ENCODE measurements at regions not wholly inside any gene's neighbourhood (a gene's known extent, or its start where the extent isn't known, plus 50 kb on each side); places are given as distances from the start of the nearest gene placed in this dataset.
"Not testable (repeated sequence)": the region's sequence is repeated elsewhere in the genome, so short reads cannot be mapped to it uniquely, and the experiment has no call there.

DNA sequence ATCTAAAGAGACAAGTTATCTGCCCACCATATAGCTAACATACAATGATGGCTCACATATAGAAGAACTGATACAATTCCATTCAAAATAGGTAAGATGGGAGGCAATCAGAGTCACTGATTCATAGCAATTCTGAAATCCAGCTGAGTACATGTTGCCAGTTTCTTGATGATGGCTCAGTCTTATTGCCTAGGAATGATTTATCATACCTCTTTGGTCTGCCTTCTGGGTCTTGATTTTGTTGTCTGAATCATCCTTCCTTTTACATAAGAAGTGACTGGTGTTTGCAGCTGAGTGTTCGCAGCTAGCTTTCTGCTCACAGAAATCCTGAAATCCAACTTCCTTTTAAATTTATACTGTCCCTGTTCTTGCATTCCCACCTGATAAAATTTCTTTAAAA is 463.2 kb upstream of the MGAT4C start:
- no peak overlapping the region for H3K4me3 ChIP-seq (ENCODE audit: low read depth, low read length)

DNA sequence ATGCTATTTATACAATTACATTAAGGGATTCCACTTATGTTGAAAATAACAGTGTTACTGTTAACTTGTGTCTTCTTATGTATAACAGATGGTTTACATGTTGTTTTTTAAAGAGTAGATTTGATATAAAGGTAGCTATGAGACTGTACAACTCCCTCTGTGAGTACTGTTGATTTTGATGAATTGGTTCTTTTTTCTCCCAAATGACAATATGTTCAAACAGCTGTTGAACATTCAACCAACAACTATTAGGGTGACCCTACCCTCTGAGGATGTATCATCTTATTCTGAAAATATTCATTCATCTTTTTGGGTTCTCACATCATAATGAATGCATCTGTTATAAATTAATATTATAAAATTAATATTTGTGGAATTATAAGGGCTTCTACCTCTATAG is 456.9 kb upstream of the MGAT4C start:
- no peak overlapping the region for H3K4me3 ChIP-seq (ENCODE audit: low read depth, low read length)

DNA sequence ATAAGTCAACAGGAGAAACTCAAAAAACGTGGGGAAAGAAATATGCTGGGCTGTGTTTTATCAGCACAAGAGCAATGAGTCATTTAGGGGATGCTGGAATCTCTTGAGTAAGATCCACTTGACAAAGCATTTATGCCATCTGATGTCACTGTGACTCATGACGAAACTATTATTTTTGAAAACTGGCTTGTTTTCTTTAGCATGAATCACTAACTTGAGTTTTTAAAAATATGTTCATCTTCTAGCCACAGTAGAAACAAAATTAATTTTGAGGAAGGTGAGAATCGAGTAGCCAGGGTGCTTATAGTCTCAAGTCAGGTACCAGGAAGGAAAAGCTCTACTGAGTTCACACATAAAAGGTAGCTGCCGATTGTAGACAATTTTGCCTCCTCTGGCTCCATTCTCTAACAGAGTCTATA is 456.2 kb upstream of the MGAT4C start:
- no peak overlapping the region for H3K4me3 ChIP-seq (ENCODE audit: low read depth, low read length)

DNA sequence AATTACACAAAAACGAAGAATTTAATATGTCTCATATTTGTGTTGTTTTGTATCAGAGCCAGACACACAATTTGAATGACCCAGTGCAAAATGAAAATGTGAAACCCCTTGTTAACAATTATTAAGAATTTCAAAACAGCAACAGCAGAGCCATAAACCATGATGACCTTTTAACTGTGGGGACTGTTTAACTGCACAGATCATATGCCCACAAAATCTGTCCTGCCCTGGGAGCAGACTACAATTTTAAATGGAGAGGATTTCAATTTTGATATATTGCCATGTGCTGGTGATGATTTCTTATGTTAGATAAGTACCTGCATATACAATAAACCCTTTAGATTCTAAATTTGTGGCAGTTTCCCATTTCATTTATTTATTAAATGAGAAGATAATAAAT is 455.5 kb upstream of the MGAT4C start:
- no peak overlapping the region for H3K4me3 ChIP-seq (ENCODE audit: low read depth, low read length)

DNA sequence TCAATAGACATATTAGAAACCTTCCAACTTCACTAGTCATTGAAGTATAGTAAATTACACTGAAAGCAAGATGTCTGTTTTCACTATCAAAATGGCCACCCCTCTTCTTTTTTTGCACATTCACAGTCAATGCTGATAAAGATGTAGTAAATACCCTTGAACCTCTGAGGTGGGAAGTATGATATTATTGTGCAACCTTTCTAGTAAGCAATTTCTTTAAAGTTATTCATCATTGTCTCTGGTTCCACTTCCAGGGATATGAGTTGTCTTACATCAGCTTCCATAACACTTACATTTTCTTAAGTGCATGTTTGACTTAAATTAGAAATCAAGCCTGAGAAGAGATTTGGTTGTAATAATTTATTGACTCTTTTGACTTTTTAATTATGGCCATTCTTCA is 453.9 kb upstream of the MGAT4C start:
- no peak overlapping the region for H3K4me3 ChIP-seq (ENCODE audit: low read depth, low read length)

DNA sequence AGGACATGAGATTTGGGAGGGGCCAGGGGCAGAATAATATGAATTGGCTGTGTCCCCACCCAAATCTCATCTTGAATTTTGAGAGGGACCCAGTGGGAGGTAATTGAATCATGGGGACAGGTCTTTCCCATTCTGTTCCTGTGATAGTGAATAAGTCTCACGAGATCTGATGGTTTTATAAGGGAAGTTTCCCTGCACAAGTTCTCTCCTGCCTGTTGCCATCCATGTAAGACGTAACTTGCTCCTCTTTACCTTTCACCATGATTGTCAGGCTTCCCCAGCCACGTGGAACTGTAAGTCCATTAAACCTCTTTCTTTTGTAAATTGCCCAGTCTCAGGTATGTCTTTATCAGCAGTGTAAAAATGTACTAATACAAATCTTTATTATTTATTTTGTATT is 452.8 kb upstream of the MGAT4C start:
- H3K4me3 ChIP-seq (ENCODE audit: low read depth, low read length), result not testable (repeated sequence)

DNA sequence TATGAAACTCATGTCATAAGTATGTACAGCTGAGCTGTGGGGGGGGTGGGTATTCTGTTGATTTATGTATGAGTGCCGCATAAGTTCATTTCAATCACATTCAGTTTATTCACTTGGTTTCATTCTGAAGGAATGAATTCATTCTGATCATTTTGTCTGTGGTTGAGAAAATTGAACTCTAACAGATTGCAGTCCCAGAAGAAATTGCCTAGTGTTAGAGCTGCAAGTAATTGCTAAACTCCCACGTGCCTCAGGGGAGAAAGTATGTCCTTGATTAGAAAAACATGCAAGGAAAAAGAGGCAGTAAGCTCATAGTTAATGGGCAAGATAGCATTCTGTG is 442.4 kb upstream of the MGAT4C start:
- no peak overlapping the region for H3K4me3 ChIP-seq (ENCODE audit: low read depth, low read length)

DNA sequence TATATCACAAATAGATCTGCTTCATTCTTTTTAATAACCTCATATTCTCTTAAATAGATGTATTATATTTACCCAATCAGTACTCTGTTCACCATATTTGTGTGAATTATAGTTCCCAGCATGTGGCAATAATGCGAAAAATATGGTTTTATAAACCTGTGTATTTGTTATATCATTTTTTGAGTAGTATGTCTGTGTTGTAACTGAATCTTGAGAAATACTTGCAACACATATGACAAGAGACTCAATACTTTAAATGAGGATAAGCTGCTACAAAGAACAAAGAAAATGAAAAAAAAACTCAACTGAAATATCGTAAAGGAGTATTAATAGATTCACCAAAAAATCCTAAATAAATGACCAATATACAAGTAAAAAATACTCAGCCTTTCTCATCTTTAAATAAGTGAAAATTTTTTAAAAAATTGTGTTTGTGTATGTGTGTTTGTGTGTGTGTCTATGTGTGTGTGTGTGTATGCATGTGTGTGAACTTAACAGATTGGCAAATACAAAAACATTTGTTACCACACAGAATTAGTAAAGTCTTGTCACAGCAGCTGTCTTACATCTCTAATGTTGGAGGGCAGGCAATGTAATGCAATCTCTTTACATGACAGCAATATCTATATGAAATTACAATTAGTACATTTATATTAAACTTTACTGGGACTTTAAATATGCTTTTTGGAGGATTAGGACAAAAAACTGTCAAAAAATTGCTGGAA is 441.9 kb upstream of the MGAT4C start:
- H3K4me3 ChIP-seq (ENCODE audit: low read depth, low read length), result no peak overlapping the region

DNA sequence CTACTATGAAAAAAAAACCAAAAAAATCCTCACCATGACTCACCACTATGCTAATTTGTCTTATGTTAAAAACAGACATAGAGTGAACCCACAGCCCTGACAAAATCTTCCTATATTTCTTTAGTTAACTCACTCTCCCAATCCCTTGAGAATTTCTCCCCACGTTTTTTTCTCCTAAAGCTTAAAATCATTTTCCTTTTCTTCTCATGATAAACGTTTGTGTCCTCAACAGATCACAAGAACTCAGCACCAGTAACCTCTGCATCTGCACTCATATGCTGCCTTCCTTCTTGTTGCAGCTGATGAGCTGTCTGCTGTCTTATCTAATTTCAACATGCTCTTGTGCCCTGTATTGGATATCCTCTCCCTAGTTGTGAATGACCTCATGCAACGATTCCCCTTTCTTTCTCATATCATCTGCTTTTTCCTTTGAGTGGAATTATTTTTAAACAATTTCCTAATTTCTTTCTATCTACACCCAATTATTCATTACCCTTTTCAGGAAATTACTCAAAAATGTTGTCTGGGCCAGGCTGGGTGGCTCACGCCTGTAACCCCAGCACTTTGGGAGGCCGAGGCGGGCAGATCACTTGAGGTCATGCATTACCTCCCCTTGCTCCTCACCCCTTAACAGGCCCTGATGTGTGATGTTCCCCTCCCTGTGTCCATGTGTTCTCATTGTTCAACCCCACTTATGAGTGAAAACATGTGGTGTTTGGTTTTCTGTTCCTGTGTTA is 427.5 kb upstream of the MGAT4C start:
- no peak overlapping the region for H3K4me3 ChIP-seq (ENCODE audit: low read depth, low read length)

DNA sequence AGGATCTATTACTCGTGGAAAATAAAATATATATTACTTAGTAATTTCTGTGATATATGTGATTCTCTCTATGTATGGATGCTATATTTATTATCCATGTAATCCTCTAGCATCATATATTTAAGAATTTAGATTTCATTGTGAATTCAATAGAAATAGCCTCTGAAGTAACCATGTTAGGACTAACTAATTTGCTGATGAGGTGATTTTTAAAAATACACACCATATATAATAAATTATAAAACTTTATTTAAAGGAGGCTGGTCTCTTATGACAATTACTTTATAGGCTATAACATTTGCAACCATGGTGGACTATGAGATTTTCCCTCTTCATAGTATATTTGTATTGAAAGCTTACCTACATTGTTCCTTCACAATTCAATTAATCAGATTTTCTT is 424.9 kb upstream of the MGAT4C start:
- no peak overlapping the region for H3K4me3 ChIP-seq (ENCODE audit: low read depth, low read length)

DNA sequence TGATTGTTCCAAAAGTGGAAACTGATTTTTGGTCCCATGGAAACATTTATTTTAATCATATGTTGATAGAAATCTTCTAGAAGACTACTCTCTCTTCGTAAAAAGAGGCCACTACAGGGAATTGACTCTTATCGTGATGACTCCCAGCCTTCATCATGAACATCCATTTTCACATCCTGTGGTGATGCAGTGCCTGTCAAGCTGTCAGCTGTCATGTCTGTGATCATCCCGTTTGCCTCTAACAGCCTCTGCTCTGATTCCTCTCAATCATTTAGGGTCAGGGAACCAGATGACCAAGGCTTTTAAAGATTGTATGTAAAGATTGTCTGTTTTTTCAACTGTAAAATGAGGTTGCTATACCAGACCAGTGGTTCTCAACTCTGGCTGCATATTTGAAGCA is 419.0 kb upstream of the MGAT4C start:
- H3K4me3 ChIP-seq (ENCODE audit: low read depth, low read length), result no peak overlapping the region

DNA sequence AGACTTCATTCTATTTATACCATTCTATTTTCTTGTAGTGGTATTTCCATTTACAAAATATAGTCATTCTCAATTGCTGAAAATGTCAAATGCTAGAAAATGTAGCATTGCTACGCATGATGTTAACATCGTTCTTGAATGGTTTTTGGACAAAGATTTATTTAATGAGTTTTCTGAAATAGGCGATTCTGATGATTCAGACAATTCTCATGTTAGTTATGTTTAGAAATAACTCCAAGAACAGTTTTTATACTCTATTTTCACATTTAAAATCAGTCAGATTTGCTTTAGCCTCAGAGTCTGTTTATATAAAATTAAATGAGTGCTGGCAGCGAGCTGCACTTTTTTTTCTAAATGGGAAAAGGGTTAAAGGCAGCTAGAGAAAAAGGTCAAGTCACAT is 414.8 kb upstream of the MGAT4C start:
- no peak overlapping the region for H3K4me3 ChIP-seq (ENCODE audit: low read depth, low read length)

DNA sequence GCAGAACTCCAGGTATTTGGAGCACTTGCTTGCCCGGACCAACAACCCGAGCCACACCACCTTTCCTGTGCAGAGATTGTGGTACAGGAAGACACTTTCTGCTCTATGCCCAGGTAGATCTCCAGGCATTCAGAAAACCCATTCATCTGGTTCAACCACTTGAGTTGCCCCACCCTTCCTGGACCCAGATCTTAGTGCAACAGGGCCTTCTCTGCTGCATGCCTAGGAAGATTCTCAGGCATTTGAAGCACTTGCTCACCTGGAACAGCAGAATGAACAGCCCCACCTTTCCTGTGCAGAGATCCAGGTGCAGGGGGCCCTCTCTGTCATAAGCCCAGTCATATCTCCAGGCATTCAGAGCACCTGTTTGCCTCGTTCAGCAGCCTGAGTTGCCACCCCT is 412.8 kb upstream of the MGAT4C start:
- H3K4me3 ChIP-seq (ENCODE audit: low read depth, low read length), result no peak overlapping the region

DNA sequence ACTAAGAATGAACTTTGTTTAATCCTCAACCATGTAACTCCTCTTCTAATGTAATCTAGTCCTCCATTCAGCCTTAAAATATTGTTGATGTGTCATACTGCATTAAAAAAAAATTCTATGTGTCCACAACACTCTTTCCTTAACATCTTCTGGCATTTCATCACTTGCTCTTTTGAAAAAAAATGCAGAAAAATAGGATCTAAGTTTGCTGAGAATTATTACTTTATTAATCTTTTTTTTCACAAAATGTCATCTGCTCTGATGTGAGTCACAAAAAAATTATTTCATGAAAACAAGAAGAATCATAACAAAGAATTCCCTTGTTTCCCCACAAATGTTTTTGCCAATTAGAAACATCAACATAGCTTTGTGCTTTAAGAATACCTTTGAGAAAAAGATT is 410.1 kb upstream of the MGAT4C start:
- no peak overlapping the region for H3K4me3 ChIP-seq (ENCODE audit: low read depth, low read length)

DNA sequence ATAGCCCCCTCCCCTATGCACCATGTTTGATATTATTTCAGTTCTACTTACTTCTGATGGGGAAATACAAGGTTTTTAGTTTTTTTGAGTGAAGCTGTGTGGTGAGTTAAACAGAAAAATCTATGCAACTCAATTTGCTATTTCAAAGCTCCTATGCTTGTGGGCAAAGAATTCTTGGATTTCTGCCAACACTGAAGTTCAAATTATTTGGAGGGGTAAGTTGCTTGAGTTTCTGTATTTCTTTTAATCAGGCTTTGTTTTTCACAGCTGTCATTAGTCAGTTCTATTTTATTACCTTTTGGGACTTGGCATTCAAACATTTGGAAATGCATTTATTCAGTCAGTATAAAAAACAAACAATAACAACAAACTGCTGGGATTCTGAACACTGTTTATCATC is 407.5 kb upstream of the MGAT4C start:
- H3K4me3 ChIP-seq (ENCODE audit: low read depth, low read length), result no peak overlapping the region

DNA sequence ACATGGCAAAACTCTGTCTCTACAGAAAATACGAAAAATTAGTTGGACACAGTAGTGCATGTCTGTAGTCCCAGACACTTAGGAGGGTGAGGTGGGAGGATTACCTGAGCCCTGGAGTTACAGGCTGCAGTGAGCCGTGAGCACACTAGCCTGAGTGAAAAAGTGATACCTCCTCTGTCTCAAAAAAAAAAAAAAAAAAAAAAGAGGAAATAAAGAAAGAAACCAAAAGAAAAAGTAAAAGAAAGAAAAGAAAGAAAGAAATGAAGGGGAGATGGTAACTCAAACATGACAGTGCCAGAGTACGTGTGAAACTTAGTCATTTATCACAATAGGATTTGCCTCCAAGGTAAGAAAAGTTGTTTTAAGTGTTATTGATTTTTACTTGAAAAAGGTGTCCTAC is 407.0 kb upstream of the MGAT4C start:
- H3K4me3 ChIP-seq (ENCODE audit: low read depth, low read length), result no peak overlapping the region

DNA sequence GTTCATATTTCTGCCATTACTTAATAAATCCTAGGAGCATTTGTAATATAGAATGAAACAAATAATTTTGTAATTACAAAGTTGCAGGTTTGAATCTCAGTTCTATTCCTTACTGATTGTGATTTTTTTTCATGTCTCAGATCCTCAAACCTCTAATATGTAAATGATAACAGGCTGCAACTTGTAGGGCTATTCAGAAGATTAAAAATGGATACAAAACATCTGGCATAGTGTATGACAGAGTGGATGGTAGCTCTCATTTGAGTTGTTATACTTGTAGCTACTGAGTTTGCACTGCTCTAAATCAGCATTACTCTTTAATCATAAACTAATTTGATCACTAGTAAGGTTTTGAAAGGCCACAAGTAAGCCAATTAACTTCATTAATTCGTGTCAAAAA is 406.3 kb upstream of the MGAT4C start:
- H3K4me3 ChIP-seq (ENCODE audit: low read depth, low read length), result no peak overlapping the region

DNA sequence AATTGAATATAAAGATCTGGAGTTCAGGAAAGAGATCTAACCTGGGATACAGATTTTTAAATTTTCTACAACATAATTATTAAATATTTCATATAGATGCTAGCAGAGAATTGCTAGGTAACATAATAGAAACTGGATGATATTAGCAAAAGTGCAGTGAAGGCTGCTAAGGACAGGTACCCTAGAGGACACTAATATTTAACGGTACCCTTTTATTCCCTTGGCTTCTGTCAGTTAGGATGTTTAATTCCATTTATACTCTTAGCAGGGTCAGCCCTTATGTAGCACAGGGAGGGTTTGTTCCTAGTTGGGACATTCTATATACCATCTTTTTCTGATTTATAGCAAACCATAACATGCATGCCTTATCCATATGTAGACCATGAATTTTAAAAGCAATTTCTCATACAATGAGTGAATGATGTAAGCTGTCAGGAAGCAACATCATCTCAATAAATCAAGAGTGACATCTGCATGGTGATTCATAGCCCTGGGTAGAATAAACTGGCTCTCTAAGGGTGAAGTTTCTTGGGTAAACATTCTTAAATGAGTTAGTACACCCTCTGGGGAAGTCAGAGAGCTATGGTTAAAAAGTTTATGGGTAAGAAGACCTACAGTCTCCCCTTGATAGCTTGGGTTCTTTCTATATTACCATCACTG is 404.4 kb upstream of the MGAT4C start:
- H3K4me3 ChIP-seq (ENCODE audit: low read depth, low read length), result no peak overlapping the region

DNA sequence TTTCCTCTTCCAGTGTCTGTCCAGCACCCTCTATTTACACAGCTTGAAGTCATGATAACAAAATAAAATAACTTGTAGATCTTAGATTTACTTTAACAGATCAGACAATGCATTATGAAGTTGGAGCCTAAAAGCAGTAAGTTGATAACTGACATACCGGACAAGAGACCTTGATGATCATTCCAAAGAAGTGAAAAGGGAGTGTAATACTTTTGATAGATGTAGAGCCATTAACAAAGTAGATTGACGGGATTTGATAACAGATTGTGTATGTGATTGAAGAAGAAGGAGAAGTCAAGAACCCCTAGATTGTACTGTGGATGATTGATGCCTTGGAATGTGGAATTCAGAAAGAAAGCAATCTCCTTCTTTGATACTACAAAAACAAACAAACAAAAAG is 403.8 kb upstream of the MGAT4C start:
- no peak overlapping the region for H3K4me3 ChIP-seq (ENCODE audit: low read depth, low read length)

DNA sequence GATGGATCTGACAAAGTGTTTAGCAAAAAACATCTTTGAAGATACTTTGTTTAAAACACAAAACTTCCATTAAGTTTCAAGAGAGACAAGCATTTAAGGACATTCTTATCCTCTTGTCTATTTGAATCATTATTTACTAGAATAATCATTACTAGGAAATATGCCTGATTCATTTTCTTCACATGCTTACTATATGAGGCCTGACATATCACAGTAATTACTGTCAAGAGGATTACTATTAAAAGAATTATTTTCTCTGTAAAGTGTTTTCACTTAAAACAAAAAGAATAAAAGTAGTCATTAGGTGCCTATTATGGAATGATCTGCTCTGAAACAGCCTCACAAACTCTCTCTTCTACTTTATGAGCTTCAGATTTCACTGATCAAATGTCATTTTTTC is 402.1 kb upstream of the MGAT4C start:
- no peak overlapping the region for H3K4me3 ChIP-seq (ENCODE audit: low read depth, low read length)

DNA sequence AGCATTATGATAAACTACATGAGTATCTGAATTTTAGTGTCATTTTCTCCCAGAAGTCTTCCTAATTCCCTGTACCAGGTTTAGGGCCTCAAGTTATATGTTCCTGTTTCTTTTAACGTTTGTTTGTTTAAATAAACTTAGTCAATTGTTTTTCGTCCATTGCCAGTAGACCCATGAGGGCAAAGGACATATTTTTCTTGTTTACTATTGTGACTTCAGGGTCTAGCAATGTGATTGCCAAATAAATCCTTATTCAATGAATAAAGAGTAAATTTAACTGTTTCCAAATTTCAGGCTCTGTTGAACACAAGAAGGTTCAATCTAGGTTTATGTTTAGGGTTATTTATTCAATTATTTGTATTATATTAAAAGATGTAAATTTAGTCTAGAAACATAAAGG is 391.6 kb upstream of the MGAT4C start:
- H3K4me3 ChIP-seq (ENCODE audit: low read depth, low read length), result no peak overlapping the region

Measured in iPS-11a (cell line).